ENCODE measurements at regions not wholly inside any gene's neighbourhood (a gene's known extent, or its start where the extent isn't known, plus 50 kb on each side); places are given as distances from the start of the nearest gene placed in this dataset.

DNA sequence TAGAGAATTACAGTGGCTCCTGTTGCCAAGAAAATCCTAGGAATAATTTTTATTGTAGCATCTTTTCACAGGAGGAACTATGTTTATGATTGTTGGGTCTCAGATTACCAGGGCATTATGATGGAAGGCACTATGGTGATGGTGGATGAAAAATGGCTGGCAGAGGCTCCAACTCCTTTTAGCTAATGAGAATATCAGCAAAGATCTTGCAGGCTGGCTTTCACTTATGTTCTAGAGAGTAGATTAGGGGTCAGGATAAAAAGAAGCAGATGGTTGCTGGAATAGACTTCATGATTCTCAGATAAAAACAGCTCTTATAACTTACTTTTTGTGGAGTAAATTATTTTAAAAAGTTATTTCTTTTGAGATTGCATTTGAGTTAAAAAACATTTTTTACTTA, 501.9 kb downstream of the TRHDE start:
- DNase-seq (ENCODE audit: low read depth, low spot score) = no peak
- BruUV-seq (replicated peaks) = no TSS peak
- TF ChIP-seq, protein P1, sequence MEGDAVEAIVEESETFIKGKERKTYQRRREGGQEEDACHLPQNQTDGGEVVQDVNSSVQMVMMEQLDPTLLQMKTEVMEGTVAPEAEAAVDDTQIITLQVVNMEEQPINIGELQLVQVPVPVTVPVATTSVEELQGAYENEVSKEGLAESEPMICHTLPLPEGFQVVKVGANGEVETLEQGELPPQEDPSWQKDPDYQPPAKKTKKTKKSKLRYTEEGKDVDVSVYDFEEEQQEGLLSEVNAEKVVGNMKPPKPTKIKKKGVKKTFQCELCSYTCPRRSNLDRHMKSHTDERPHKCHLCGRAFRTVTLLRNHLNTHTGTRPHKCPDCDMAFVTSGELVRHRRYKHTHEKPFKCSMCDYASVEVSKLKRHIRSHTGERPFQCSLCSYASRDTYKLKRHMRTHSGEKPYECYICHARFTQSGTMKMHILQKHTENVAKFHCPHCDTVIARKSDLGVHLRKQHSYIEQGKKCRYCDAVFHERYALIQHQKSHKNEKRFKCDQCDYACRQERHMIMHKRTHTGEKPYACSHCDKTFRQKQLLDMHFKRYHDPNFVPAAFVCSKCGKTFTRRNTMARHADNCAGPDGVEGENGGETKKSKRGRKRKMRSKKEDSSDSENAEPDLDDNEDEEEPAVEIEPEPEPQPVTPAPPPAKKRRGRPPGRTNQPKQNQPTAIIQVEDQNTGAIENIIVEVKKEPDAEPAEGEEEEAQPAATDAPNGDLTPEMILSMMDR (IDR thresholded peaks at IDR 0.05) = no peak
- TF ChIP-seq TCF7L2 (IDR thresholded peaks at IDR 0.05; ENCODE audit: low read depth, low read length) (no peak), SIN3A (IDR thresholded peaks at IDR 0.05; ENCODE audit: borderline replicate concordance, insufficient read depth, low read depth, low read length) (no peak), POLR2AphosphoS5 (IDR thresholded peaks at IDR 0.05; ENCODE audit: low read depth, low read length) (no peak)
- TF ChIP-seq, protein P2, sequence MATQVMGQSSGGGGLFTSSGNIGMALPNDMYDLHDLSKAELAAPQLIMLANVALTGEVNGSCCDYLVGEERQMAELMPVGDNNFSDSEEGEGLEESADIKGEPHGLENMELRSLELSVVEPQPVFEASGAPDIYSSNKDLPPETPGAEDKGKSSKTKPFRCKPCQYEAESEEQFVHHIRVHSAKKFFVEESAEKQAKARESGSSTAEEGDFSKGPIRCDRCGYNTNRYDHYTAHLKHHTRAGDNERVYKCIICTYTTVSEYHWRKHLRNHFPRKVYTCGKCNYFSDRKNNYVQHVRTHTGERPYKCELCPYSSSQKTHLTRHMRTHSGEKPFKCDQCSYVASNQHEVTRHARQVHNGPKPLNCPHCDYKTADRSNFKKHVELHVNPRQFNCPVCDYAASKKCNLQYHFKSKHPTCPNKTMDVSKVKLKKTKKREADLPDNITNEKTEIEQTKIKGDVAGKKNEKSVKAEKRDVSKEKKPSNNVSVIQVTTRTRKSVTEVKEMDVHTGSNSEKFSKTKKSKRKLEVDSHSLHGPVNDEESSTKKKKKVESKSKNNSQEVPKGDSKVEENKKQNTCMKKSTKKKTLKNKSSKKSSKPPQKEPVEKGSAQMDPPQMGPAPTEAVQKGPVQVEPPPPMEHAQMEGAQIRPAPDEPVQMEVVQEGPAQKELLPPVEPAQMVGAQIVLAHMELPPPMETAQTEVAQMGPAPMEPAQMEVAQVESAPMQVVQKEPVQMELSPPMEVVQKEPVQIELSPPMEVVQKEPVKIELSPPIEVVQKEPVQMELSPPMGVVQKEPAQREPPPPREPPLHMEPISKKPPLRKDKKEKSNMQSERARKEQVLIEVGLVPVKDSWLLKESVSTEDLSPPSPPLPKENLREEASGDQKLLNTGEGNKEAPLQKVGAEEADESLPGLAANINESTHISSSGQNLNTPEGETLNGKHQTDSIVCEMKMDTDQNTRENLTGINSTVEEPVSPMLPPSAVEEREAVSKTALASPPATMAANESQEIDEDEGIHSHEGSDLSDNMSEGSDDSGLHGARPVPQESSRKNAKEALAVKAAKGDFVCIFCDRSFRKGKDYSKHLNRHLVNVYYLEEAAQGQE (IDR thresholded peaks at IDR 0.05; ENCODE audit: insufficient read depth in 1 of 2, low read depth in 2 of 2, low read length in 1 of 2) = no peak

DNA sequence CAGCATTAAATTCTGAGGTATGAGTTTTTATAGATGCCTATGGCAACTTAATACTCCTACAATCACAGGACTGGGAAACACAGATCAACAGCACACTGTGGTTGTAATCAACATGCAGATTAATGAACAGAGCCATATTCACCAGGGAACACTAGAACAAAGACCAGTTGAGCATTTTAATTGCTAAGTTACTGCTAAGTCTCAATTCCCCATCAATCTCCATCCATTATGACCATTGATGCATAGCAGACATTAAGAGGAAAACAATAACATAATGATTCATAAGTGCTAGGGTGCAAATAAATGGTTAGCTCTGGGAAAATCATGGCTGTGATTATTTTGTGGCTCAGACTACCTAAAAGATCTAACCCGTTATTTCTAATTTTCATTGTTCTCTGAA, 505.6 kb downstream of the TRHDE start:
- TF ChIP-seq, protein P2 (IDR thresholded peaks at IDR 0.05; ENCODE audit: insufficient read depth in 1 of 2, low read depth in 2 of 2, low read length in 1 of 2) = no peak
- TF ChIP-seq, protein P1 (IDR thresholded peaks at IDR 0.05) = no peak
- no peak for TF ChIP-seq SIN3A (IDR thresholded peaks at IDR 0.05; ENCODE audit: borderline replicate concordance, insufficient read depth, low read depth, low read length)
- no peak for TF ChIP-seq POLR2AphosphoS5 (IDR thresholded peaks at IDR 0.05; ENCODE audit: low read depth, low read length)
- TF ChIP-seq TCF7L2 (IDR thresholded peaks at IDR 0.05; ENCODE audit: low read depth, low read length) = no peak
- H3K27ac ChIP-seq (ENCODE audit: low read length) = no peak overlapping the region

More for the DNA sequence above, 501.9 kb downstream of the TRHDE start:
- ChIA-PET CTCF (no interaction called here), POLR2A (no interaction called here)
- no peaks in the 10 kb centered on the region for H3K9me3 ChIP-seq (ENCODE audit: control insufficient read depth, insufficient read depth, low read depth, low read length)
- H3K27me3 ChIP-seq (ENCODE audit: control insufficient read depth, insufficient read depth, low read length) = no peaks in the 10 kb centered on the region
- in situ Hi-C loops (cut with HindIII; ENCODE audit: low pct_unique_long_range_greater_than_20kb, low sequenced_read_pairs) (no loop called here), intact Hi-C loops (cut with micrococcal nuclease; ENCODE audit: unreplicated experiment) (no loop called here)
- no peak for ATAC-seq
- H3K36me3 ChIP-seq (ENCODE audit: control insufficient read depth, insufficient read depth, low read length) = no peaks in the 10 kb centered on the region; the same call in 1 of the 2 replicates
- no peak overlapping the region for H3K4me3 ChIP-seq (ENCODE audit: low read depth in 2 of 2, low read length in 2 of 2)
- no peak overlapping the region for H3K27ac ChIP-seq (ENCODE audit: low read length)
- no peaks in the 10 kb centered on the region for H3K4me1 ChIP-seq (ENCODE audit: control insufficient read depth, insufficient read depth, low read length)

More for the DNA sequence above, 505.6 kb downstream of the TRHDE start:
- Histone ChIP-seq H3K27me3 (ENCODE audit: control insufficient read depth, insufficient read depth, low read length) (no peaks in the 10 kb centered on the region), H3K9me3 (ENCODE audit: control insufficient read depth, insufficient read depth, low read depth, low read length) (no peaks in the 10 kb centered on the region), H3K36me3 (ENCODE audit: control insufficient read depth, insufficient read depth, low read length) (no peaks in the 10 kb centered on the region; the same call in 1 of the 2 replicates), H3K4me1 (ENCODE audit: control insufficient read depth, insufficient read depth, low read length) (no peaks in the 10 kb centered on the region), H3K4me3 (ENCODE audit: low read depth in 2 of 2, low read length in 2 of 2) (no peak overlapping the region)
- ATAC-seq (no peak), DNase-seq (ENCODE audit: low read depth, low spot score) (no peak)
- in situ Hi-C loops (cut with HindIII; ENCODE audit: low pct_unique_long_range_greater_than_20kb, low sequenced_read_pairs) = no loop called here
- no TSS peak for BruUV-seq (replicated peaks)
- intact Hi-C loops (cut with micrococcal nuclease; ENCODE audit: unreplicated experiment) = no loop called here
- POLR2A ChIA-PET = no interaction called here
- CTCF ChIA-PET = no interaction called here

All from Panc1 (cell line).